NCI-H510A (cell line): ENCODE measurements at regions not wholly inside any gene's neighbourhood (a gene's known extent, or its start where the extent isn't known, plus 50 kb on each side); places are given as distances from the start of the nearest gene placed in this dataset.

Experiments used
- DNase-seq: peaks from one replicate; lab custom pipeline; 2025; lab: John Stamatoyannopoulos, UW

DNA sequence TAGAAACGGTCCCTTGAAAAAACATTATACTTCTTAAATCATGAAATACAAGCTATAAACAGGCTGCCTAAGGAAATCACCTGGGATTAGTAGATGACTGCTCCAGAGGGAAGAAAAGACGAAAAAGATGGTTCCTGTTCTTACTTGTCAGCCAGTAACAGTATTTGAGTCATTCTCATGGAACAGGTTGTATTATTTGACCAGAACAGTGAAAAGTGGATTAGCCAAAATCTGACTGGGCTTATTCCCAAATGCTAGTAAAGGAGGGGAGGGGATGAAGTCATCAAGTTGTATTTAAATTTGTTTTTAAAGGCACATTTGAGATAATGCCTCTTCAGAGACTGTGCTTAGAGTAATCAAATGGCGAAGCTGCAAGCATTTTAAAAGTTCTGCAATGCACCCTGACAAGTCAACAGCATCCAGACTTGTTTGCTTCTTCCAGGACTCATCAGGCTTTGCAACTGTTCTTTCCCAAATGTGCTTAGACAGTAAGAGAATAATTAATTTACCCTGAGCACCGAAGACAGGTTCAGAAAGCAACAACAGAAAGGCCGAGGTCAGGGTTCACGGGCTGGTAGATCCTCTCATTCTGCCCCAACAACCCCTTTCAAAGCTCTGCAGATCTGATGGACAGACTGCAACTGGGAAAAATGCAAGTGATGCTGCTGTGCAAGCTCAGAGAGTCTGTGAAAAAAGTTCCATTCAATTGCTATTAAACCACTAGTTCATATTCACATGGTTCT is 800.6 kb downstream of the KCTD16 start:
- no peak for DNase-seq

- DNase-seq: no peak
Measured at GRCh38 chr5:144960296-144960695, 789.6 kb downstream of the KCTD16 start.

- no peak for DNase-seq
Measured at GRCh38 chr5:144958002-144958401, 787.3 kb downstream of the KCTD16 start.

- no peak for DNase-seq
Measured at GRCh38 chr5:144950996-144951395, 780.3 kb downstream of the KCTD16 start.

- no peak for DNase-seq
Measured at GRCh38 chr5:144947023-144947422, 776.4 kb downstream of the KCTD16 start.

- no peak for DNase-seq
Measured at GRCh38 chr5:144945503-144945902, 774.8 kb downstream of the KCTD16 start.

- DNase-seq: no peak
Measured at GRCh38 chr5:144944936-144945335, 774.3 kb downstream of the KCTD16 start.

- DNase-seq: no peak
Measured at GRCh38 chr5:144941004-144941403, 770.3 kb downstream of the KCTD16 start.

DNA sequence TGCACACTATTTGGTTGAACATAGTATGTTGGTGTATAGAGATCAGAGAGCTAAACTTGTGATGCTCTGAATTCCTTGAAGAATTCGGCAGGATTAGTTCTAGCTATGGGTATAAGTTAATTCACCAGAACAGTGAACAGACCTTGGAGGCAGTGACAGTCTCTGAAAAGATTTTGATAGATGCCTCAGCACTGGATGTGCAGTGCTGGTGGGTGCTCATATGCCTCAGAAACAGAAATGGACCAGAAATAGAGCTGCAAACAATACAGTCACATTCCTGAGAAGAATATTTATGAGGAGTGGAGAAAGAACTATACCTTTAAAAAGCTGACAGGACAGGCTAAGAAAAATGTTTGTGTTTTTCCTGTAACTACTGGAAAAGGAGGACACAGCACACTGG is 747.7 kb downstream of the KCTD16 start:
- no peak for DNase-seq

- DNase-seq: no peak
Measured at GRCh38 chr5:144915452-144915851, 744.8 kb downstream of the KCTD16 start.

DNA sequence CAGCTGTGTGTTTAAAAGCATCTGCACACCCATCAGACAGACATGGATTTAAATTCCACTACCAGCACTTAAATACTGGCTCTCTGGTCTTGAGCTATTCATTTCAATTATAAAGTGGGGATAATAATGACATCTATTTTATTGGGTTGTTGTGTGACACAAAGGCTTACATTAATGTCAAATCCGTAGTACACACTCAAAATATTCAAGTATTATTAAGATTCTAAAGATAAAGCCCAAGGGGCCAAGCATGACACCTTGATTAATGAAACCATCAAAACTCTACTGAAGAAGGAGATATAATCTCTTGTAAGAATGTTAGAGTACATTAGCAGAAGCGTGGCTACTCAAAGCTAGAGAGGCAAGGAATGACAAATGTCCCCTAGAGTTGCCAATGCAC is 743.0 kb downstream of the KCTD16 start:
- DNase-seq: no peak

GRCh38 chr5:144896473-144896872 is 725.8 kb downstream of the KCTD16 start:
- DNase-seq: no peak

DNA sequence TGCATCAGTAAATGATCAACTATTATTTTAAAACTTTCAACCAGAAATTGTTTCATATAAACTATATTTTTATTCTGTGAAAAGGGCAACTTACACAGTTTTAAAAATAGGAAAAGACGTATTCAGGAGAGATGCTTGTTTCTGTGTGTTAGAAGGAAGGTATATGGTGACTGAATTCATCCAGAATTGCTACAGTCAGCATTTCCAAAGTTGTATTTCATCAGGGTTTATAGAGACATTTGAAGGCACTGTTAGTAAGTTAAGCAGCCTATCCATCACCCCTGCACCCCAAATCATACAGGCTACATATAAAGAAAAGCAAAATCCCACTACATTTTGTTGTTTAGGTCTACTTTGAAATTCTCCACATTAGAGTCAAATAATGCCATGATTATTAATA is 716.0 kb downstream of the KCTD16 start:
- no peak for DNase-seq

DNA sequence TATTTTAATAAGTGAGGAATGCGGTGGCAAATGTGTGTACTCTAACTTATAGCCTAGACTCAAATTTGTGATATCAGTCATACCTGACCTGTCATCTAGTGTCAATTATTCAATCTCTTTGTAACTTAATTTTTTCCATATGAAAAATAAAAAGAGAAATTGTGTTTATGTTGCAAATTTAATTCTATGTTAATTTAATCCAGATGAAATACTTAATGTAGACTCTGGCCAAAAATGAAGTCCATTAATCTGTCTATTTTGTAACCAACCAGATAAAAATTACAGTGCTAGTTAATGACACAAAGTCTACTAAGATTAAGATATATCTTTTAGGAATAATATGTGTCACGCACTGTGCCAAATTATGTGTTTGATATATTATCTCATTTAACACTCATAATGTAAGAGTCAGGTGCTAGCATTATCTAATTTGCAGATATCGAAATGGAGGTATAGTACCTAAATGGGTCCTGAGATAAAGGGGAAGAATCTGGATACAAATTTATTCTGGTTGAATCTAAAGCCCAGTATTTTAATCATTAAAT is 712.1 kb downstream of the KCTD16 start:
- no peak for DNase-seq

DNA sequence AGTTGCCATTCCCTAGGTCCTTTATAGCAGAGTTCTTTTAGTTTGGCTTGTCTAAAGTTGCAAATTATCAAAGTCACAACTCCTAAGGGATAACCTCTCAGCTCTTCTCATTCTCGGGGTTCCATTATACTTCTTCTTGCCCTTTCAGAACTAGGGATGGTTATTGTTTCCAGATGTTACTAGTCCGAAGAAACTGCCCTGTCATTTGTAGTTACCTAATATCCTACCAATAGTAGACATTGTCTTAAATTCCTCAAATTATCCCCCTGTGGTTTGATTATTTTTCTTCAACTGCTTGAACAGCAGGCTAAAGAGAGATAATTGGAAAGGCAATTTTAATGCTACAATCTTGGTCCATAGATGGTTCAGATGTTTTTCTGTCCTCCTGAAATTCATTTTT is 709.8 kb downstream of the KCTD16 start:
- DNase-seq: no peak

- no peak for DNase-seq
Measured at GRCh38 chr5:144876990-144877389, 706.3 kb downstream of the KCTD16 start.

DNA sequence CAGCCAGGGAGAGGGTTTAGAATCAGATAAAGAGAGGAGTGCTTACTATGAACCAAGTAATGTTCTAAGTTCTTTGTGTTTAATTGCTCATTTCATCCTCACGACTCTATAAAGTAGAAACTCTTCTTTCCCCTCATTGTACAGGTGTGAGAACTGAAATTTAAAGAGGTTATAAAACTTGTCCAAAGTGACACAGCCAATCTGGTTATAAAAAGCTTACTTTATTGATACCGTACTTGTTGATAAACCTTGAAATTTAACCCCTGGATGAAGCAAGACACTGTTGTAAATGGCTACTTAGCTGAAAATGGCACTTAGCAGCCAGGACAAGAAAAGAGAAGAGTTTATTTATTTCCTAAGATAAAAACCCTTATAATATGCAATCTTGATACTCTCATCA is 702.4 kb downstream of the KCTD16 start:
- no peak for DNase-seq

DNA sequence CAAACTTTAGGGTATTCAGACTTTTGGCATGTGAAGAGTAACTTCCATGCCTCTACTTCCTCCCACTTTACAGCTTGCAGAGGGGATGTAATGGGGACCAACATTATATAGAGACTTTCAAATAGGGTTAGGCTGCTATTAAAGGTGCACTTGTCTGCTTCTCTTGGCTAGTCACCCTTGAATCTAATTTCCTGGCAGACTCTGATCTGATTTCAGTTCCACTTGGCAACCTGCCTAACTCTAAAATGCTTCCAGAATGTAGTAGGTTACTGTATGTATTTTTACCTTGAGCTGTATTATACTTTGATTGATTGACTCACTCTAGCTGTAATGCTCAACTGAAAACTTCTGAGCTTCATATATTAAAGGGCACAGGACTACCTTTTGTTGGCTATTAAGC is 693.4 kb downstream of the KCTD16 start:
- no peak for DNase-seq

DNA sequence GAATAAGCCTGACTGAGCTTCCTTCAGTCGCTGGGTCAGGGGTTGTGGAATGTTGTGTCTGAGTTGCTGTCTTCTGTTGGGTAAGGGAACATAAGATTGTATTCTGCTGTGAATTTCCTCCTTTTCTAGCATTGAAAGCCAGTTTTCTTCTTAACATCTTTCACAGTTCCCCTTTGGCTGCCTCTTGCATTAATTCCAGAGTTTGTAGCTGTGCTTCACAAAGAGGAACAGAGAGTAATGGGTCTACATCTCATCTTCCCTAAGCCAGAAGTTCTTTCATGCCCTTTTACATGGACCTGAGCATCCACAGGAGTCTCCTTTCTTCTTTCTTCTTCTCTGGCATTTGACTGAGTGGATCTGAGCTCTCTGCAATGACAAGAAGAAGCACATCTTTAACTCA is 686.8 kb downstream of the KCTD16 start:
- no peak for DNase-seq

GRCh38 chr5:144844086-144844485 is 673.4 kb downstream of the KCTD16 start:
- DNase-seq: no peak

- DNase-seq: no peak
Measured at GRCh38 chr5:144832416-144832815, 661.7 kb downstream of the KCTD16 start.

GRCh38 chr5:144831650-144832049 is 661.0 kb downstream of the KCTD16 start:
- DNase-seq: no peak

DNA sequence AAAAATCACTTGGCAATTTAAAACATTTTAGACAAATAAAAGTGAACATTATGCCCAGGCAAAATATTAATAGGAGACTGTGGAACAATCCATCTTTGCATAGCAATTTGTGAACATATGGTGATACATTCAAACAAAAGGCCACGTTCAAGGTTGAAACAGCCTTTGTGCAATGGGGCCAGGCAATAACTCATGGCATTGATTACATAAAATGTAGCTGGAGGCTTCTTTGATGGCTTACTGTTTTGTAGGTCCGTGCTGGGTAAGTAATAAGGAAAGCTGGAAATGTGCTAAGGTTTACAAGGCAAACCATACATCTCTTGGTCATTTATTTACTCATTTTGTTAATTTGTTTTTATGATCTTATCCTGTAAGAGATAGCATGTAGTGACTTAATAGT is 651.8 kb downstream of the KCTD16 start:
- no peak for DNase-seq

DNA sequence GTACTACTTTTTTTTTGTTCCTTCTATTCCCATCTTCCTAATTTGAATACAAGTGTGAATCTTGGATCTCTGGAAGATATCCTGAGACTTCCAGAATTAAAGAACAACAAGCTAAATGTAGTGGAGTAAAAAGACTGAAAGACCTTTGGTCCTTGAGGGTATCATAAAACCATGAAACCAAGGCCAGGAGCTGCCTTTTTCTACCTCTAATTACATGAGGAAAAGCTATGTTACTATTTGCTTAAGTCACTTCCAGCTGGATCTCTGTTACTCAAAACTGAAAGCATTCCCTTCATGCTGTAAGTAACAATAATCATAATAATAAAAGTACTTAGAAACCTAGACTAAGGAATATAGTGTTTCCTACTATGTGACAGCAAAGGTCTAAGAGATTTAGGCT is 649.6 kb downstream of the KCTD16 start:
- DNase-seq: no peak
